ENCODE measurements at regions not wholly inside any gene's neighbourhood (a gene's known extent, or its start where the extent isn't known, plus 50 kb on each side); places are given as distances from the start of the nearest gene placed in this dataset.

DNA sequence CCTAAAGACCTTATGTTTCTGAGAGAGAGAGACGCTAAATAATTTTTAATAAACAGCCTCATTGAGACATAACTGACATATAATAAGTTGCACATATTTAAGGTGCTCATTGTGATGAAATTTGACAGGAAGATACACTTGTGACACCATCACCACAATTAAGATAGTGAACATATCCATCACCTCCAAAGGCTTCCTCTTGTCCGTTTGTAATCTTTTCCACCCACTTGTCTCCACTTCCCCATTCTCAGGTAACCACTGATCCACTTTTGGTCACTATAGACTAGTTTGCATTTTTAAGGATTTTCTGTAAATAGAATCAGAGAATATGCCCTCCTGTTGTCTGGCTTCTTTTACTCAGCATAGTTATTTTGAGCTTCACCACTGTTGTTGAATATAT, 195.1 kb upstream of the WDR11 start:
- TF ChIP-seq, protein P1, sequence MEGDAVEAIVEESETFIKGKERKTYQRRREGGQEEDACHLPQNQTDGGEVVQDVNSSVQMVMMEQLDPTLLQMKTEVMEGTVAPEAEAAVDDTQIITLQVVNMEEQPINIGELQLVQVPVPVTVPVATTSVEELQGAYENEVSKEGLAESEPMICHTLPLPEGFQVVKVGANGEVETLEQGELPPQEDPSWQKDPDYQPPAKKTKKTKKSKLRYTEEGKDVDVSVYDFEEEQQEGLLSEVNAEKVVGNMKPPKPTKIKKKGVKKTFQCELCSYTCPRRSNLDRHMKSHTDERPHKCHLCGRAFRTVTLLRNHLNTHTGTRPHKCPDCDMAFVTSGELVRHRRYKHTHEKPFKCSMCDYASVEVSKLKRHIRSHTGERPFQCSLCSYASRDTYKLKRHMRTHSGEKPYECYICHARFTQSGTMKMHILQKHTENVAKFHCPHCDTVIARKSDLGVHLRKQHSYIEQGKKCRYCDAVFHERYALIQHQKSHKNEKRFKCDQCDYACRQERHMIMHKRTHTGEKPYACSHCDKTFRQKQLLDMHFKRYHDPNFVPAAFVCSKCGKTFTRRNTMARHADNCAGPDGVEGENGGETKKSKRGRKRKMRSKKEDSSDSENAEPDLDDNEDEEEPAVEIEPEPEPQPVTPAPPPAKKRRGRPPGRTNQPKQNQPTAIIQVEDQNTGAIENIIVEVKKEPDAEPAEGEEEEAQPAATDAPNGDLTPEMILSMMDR (IDR thresholded peaks at IDR 0.05; ENCODE audit: insufficient read depth, low read length) = no peak
- DNase-seq (ENCODE audit: low read depth) = no peak
- no peak overlapping the region for H3K4me3 ChIP-seq (ENCODE audit: low read depth, low read length)

DNA sequence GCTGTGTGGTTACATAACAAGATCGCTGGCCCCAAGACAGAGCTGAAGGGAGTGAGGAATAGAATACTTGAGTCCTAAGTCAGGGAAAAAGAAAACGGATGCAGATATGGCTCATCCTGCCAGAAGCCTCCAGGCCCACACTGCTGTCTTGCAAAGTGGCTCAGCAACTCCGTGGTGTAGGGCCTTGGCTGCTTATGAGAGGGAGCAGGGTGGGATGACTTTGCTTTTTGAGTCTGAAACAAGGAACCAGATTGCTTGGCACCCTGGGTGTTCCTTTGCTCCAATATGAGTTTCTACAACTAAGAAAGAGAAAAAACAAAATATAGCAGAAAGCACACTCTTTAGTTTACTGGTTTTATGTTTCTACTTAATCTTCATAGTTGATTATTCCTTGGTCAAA, 193.8 kb upstream of the WDR11 start:
- DNase-seq (ENCODE audit: low read depth) = no peak
- no peak overlapping the region for H3K4me3 ChIP-seq (ENCODE audit: low read depth, low read length)
- TF ChIP-seq, protein P1 (IDR thresholded peaks at IDR 0.05; ENCODE audit: insufficient read depth, low read length) = no peak

DNA sequence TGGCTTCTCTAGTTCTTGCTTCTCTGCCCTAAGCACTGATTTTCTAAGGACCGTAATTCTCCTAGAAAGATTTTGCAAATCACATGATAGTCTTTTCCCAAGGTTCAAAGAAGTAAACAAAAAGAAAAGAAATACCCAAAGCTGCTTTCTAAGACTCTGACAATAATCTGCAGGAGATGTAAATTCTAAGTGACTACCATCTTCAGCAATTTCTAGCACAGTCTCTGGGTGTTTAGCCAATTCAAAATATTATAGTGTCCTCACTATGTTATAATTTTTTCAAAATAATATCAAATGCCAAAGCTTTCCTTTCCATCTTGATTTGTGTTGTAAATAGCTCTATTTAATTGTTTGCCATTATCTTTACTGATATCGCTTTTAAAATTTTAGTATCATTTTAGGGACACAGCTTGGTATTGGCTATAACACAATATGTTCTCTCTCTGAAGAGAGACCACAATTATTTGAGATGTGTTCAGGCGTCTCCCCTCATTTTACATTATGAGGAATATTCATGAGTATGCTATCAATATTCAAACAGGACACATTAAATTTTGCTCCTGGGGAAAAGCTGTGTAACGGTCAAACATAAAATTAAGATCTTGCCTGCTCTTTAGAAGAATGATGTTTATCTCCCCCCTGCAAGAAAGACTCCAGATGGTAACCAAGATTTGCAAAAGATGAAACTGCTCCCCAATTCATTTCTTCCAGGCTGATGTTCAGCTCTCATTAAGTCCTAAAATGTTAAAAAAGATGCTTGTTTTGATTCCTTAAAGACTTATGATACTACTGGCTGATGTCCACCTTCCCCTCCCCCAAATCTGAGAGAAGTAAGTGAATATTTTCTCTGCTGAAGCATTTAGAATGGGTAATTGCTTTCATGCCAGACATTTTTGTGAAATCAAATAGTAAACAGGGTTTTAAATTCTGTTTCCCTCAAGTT, 191.9 kb upstream of the WDR11 start:
- TF ChIP-seq, protein P1 (IDR thresholded peaks at IDR 0.05; ENCODE audit: insufficient read depth, low read length) = no peak
- no peak overlapping the region for H3K4me3 ChIP-seq (ENCODE audit: low read depth, low read length)
- DNase-seq (ENCODE audit: low read depth) = no peak

DNA sequence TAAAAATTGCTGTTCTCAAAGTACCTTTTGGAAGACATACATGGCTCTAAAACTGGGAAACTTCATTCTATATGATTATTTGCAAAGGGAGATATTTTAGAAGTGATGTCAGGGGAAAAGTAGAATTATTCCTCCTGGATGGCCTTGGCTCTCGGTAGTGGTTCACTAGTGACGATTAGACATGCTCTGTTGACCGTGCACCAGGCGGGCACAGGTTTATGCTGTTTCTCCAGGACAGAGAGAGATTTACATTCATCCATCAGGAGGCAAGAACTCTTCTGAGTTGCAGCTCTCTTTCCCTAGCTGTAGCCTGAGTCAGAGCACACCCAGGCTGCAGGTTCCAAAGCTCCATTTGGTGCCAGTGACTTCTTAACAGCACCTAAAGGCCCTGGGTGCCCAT, 184.9 kb upstream of the WDR11 start:
- H3K4me3 ChIP-seq (ENCODE audit: low read depth, low read length) = no peak overlapping the region
- no peak for DNase-seq (ENCODE audit: low read depth)
- TF ChIP-seq, protein P1 (IDR thresholded peaks at IDR 0.05; ENCODE audit: insufficient read depth, low read length) = no peak

DNA sequence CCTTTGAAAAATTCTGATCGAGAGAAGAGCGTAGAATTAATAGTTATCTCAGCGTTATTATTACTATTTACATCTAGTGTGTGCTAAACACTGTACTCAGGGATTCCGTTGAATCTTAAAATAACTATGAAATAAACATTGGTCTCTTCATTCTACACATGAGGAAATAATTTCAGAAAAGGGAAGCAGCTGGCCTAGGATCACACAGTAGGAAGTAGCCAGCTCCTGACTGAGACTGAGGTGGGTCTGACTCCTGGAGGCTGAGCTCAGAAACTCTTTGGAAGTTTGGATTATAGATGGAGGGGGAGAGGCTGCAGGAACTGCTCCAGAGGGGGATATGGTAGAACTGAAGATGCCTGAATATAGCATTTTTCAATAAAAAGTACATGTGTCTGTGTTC, 183.9 kb upstream of the WDR11 start:
- TF ChIP-seq, protein P1 (IDR thresholded peaks at IDR 0.05; ENCODE audit: insufficient read depth, low read length) = no peak
- DNase-seq (ENCODE audit: low read depth) = no peak
- H3K4me3 ChIP-seq (ENCODE audit: low read depth, low read length) = no peak overlapping the region

DNA sequence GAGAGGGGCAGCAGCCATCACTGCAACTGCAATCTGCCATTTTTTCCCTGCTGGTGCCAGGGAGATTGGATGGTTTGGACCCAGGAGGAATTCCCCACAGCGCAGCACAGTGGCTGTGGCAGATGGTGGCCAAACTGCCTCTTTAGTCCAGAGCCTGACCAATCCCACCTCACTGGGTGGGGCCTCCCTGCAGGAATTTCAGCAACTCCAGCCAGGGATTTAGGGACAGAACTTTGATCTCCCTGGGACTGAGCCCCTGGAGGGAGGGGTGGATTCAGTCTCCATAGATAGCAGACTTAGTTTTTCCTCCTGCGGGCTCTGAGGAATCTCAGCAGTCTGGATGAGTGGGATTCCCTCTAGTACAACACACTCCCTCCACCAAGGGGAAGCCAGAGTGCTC, 179.7 kb upstream of the WDR11 start:
- no peak overlapping the region for H3K4me3 ChIP-seq (ENCODE audit: low read depth, low read length)
- no peak for DNase-seq (ENCODE audit: low read depth)
- TF ChIP-seq, protein P1 (IDR thresholded peaks at IDR 0.05; ENCODE audit: insufficient read depth, low read length) = no peak

Measured in fibroblast of the aortic adventitia (primary cell).